HepG2 (cell line): ENCODE measurements at regions not wholly inside any gene's neighbourhood (a gene's known extent, or its start where the extent isn't known, plus 50 kb on each side); places are given as distances from the start of the nearest gene placed in this dataset.

Source experiments
- EHMT2 ChIP-seq: fragments of 200-600 bp; sonication (generic); IDR thresholded peaks from 2 replicates; pipeline ENCODE4 v1.7.0; 2017; ENCODE audit warnings: antibody characterized with exemption, low read depth, low read length, borderline replicate concordance
- ELK4 ChIP-seq: sonication (generic); formaldehyde crosslinking; IDR thresholded peaks from 2 replicates; pipeline ENCODE4 v1.9.0; 2021; ENCODE audit warnings: missing genetic modification reagents, borderline replicate concordance
- GATA4 ChIP-seq: sonication (generic); IDR thresholded peaks from 2 replicates; pipeline ENCODE4 v1.6.1; 2016; ENCODE audit warnings: antibody characterized with exemption, low read depth, borderline replicate concordance
- IKZF4 ChIP-seq: sonication (generic); formaldehyde crosslinking; IDR thresholded peaks from 2 replicates; pipeline ENCODE4 v1.5.1; 2020; ENCODE audit warnings: borderline replicate concordance, mild to moderate bottlenecking, low read depth, missing genetic modification reagents; ENCODE audit errors: not compliant biosample characterization
- JUND ChIP-seq: sonication (generic); formaldehyde crosslinking; IDR thresholded peaks from 2 replicates; pipeline ENCODE4 v1.8.0; 2022; ENCODE audit warnings: mild to moderate bottlenecking, missing genetic modification reagents
- KAT8 ChIP-seq: IDR thresholded peaks from 2 replicates; pipeline ENCODE4 v1.6.1; 2016; ENCODE audit warnings: missing genetic modification reagents, missing compliant biosample characterization
- KDM2A ChIP-seq: sonication (generic); formaldehyde crosslinking; IDR thresholded peaks from 2 replicates; pipeline ENCODE4 v1.4.0; 2020; ENCODE audit warnings: low read depth, missing genetic modification reagents, borderline replicate concordance
- MAX ChIP-seq: IDR thresholded peaks from 2 replicates; pipeline ENCODE4 v1.6.1; 2012; ENCODE audit warnings: inconsistent platforms
- MZF1 ChIP-seq: sonication (generic); formaldehyde crosslinking; IDR thresholded peaks from 2 replicates; pipeline ENCODE4 v1.8.1; 2023; ENCODE audit warnings: mild to moderate bottlenecking, missing genetic modification reagents, borderline replicate concordance
- NFE2L1 ChIP-seq: sonication (generic); formaldehyde crosslinking; IDR thresholded peaks from 2 replicates; pipeline ENCODE4 v1.4.0; 2020; ENCODE audit warnings: missing genetic modification reagents, mild to moderate bottlenecking, borderline replicate concordance
- NFKB2 ChIP-seq: sonication (generic); formaldehyde crosslinking; IDR thresholded peaks from 2 replicates; pipeline ENCODE4 v1.4.0; 2020; ENCODE audit warnings: missing genetic modification reagents, borderline replicate concordance
- RCOR2 ChIP-seq: IDR thresholded peaks from 2 replicates; pipeline ENCODE4 v1.6.1; 2016; ENCODE audit warnings: missing biosample characterization, missing genetic modification reagents
- ZNF354B ChIP-seq: sonication (generic); formaldehyde crosslinking; IDR thresholded peaks from 2 replicates; pipeline ENCODE4 v1.8.0; 2022; ENCODE audit warnings: mild to moderate bottlenecking, missing genetic modification reagents
- ZNF382 ChIP-seq: sonication (generic); formaldehyde crosslinking; IDR thresholded peaks from 2 replicates; pipeline ENCODE4 v1.5.0; 2020; ENCODE audit warnings: missing genetic modification reagents, mild to moderate bottlenecking, borderline replicate concordance
- ZNF552 ChIP-seq: sonication (generic); formaldehyde crosslinking; IDR thresholded peaks from 2 replicates; pipeline ENCODE4 v1.9.0; 2022; ENCODE audit warnings: missing genetic modification reagents, mild to moderate bottlenecking, borderline replicate concordance
- ZNF563 ChIP-seq: sonication (generic); formaldehyde crosslinking; IDR thresholded peaks from 2 replicates; pipeline ENCODE4 v1.8.0; 2022; ENCODE audit warnings: mild to moderate bottlenecking, moderate library complexity, missing genetic modification reagents
- ZNF597 ChIP-seq: sonication (generic); formaldehyde crosslinking; IDR thresholded peaks from 2 replicates; pipeline ENCODE4 v1.5.0; 2020; ENCODE audit warnings: missing genetic modification reagents
- ZNF772 ChIP-seq: sonication (generic); formaldehyde crosslinking; IDR thresholded peaks from 2 replicates; pipeline ENCODE4 v1.5.0; 2020; ENCODE audit warnings: mild to moderate bottlenecking, missing genetic modification reagents
- ZXDC ChIP-seq: sonication (generic); formaldehyde crosslinking; IDR thresholded peaks from 2 replicates; pipeline ENCODE4 v1.5.0; 2020; ENCODE audit warnings: mild to moderate bottlenecking, missing genetic modification reagents
- TF ChIP-seq, protein P1 (sequence below): sonication (generic); formaldehyde crosslinking; IDR thresholded peaks from 2 replicates; pipeline ENCODE4 v1.4.0; 2020; ENCODE audit warnings: missing genetic modification reagents
- TF ChIP-seq, protein P2 (sequence below): sonication (generic); formaldehyde crosslinking; IDR thresholded peaks from 2 replicates; pipeline ENCODE4 v1.4.0; 2020; ENCODE audit warnings: missing genetic modification reagents

- TF ChIP-seq ZNF597, result no peak
- no peak for TF ChIP-seq ZNF563 (CRISPR knock-in tag)
- no peak for TF ChIP-seq ZNF382 (CRISPR knock-in tag)
- TF ChIP-seq, protein P1, sequence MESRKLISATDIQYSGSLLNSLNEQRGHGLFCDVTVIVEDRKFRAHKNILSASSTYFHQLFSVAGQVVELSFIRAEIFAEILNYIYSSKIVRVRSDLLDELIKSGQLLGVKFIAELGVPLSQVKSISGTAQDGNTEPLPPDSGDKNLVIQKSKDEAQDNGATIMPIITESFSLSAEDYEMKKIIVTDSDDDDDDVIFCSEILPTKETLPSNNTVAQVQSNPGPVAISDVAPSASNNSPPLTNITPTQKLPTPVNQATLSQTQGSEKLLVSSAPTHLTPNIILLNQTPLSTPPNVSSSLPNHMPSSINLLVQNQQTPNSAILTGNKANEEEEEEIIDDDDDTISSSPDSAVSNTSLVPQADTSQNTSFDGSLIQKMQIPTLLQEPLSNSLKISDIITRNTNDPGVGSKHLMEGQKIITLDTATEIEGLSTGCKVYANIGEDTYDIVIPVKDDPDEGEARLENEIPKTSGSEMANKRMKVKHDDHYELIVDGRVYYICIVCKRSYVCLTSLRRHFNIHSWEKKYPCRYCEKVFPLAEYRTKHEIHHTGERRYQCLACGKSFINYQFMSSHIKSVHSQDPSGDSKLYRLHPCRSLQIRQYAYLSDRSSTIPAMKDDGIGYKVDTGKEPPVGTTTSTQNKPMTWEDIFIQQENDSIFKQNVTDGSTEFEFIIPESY, result no peak
- TF ChIP-seq, protein P2, sequence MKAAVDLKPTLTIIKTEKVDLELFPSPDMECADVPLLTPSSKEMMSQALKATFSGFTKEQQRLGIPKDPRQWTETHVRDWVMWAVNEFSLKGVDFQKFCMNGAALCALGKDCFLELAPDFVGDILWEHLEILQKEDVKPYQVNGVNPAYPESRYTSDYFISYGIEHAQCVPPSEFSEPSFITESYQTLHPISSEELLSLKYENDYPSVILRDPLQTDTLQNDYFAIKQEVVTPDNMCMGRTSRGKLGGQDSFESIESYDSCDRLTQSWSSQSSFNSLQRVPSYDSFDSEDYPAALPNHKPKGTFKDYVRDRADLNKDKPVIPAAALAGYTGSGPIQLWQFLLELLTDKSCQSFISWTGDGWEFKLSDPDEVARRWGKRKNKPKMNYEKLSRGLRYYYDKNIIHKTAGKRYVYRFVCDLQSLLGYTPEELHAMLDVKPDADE (CRISPR knock-in tag), result no peak
- peak; percentile 61; the same call in 1 of the 2 replicates for TF ChIP-seq KAT8
- peak; percentile 88; the same call in 1 of the 2 replicates for TF ChIP-seq GATA4
- TF ChIP-seq MZF1, result no peak
- no peak for TF ChIP-seq ZNF772 (CRISPR knock-in tag)
- TF ChIP-seq NFE2L1 (CRISPR knock-in tag), result no peak
- no peak for TF ChIP-seq MAX
- no peak for TF ChIP-seq NFKB2 (CRISPR knock-in tag)
- no peak for TF ChIP-seq ELK4 (CRISPR knock-in tag)
- no peak for TF ChIP-seq ZXDC (CRISPR knock-in tag)
- TF ChIP-seq RCOR2, result peak; percentile 75
- no peak for TF ChIP-seq EHMT2
- no peak for TF ChIP-seq ZNF354B (CRISPR knock-in tag)
- no peak for TF ChIP-seq KDM2A (CRISPR knock-in tag)
- TF ChIP-seq IKZF4 (CRISPR knock-in tag), result no peak
- TF ChIP-seq ZNF552 (CRISPR knock-in tag), result no peak
- peak; percentile 97 for TF ChIP-seq JUND (CRISPR knock-in tag)
These were observed 139.4 kb downstream of the RPLP1 start (continued) for GRCh38 chr15:69591905-69592508.
